ENCODE measurements at regions not wholly inside any gene's neighbourhood (a gene's known extent, or its start where the extent isn't known, plus 50 kb on each side); places are given as distances from the start of the nearest gene placed in this dataset.

DNA sequence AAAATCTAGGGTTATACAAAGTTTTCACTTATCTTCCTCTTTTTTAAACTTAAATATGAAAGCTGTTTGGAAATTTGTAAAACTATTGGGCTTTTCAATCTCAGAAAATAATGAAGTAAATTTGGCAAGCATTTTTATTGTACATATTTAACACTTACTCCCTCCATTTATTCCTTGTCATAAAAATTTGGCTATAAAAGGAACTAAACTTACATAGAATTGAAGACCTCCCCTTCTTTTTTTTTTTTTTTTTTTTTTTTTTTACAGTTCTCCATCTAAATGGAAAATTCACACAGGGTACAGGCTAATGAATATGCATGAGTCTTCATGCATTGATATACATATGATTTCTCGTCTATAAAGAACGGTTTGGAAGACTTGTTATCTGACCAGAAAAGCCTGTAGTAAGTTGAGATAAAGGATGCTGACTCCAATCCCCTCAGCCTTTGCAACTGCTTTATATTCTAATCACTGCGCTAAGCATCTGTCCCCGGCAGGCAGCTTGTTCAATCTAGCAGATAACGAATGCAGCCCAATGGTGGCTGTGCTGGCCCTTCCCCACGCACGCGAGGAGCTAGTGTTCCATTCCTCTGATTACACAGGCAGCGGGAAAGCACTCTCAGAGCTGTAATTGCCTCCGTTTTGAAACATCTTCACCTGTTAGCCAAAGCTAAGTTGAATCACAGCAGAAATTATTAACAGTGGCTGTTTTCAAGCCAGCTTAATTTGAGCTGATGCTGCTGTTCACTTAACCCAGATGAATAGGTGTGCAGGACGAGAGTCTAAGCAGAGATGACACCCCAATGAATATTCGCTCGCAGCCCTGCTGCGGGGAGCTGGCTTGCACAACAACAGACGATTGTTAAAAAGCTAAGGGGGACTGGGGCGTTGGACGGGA, 453.8 kb upstream of the ZNF608 start:
- Mint-ChIP-seq H3K36me3 (ENCODE audit: low read depth) (no peaks in the 10 kb centered on the region), H3K4me1 (peaks cover 7% of the 10 kb centered on the region), H3K4me3 (peak overlapping the region; percentile 80), H3K27ac (no peak overlapping the region), H3K27me3 (no peaks in the 10 kb centered on the region), H3K9me3 (peaks cover 3% of the 10 kb centered on the region)
- TF ChIP-seq, protein P1, sequence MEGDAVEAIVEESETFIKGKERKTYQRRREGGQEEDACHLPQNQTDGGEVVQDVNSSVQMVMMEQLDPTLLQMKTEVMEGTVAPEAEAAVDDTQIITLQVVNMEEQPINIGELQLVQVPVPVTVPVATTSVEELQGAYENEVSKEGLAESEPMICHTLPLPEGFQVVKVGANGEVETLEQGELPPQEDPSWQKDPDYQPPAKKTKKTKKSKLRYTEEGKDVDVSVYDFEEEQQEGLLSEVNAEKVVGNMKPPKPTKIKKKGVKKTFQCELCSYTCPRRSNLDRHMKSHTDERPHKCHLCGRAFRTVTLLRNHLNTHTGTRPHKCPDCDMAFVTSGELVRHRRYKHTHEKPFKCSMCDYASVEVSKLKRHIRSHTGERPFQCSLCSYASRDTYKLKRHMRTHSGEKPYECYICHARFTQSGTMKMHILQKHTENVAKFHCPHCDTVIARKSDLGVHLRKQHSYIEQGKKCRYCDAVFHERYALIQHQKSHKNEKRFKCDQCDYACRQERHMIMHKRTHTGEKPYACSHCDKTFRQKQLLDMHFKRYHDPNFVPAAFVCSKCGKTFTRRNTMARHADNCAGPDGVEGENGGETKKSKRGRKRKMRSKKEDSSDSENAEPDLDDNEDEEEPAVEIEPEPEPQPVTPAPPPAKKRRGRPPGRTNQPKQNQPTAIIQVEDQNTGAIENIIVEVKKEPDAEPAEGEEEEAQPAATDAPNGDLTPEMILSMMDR (IDR thresholded peaks at IDR 0.05), result no peak
- ChIA-PET POLR2A (interaction anchor here (0.5 to 0.7 kb wide), 2 partner anchors 62 to 602 kb away, joined by 4 to 8 read pairs; no protein-coding TSS in a partner anchor), CTCF (no interaction called here)
- peak; percentile 54 for ATAC-seq (ENCODE audit: low read depth)
- DNase-seq, result no peak
- intact Hi-C loops (cut with micrococcal nuclease), result loop anchor here (2.0 kb wide), 1 partner anchor 77 kb away; no protein-coding TSS in a partner anchor

DNA sequence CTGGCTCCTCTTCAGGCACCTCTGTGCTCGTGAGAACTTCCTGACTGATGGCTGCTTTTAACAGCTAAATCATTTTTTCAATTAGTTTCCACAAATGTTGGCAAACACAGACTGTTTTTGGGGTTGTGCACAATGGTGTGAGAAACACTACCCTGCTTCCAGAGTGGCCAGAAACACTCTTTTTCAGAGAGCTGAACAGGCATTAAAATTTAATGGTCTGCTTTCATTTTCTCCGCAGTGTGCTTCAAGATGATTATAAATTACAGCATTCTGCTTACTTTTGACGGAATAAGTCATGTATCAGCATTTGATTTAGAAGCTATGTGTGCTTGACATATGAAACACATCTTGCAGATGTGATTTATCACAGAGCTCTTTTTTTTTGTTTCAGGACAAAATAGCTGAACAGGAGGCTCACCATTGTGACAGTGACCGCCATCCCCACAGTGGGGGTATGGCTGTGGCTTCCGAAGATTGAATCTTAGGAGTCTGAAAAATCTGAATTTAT, 454.5 kb upstream of the ZNF608 start:
- ATAC-seq (ENCODE audit: low read depth) (peak; percentile 10), DNase-seq (no peak)
- Mint-ChIP-seq H3K4me3 (peak overlapping the region; percentile 80), H3K27ac (no peak overlapping the region), H3K27me3 (no peaks in the 10 kb centered on the region), H3K36me3 (ENCODE audit: low read depth) (no peaks in the 10 kb centered on the region), H3K4me1 (peaks cover 12% of the 10 kb centered on the region), H3K9me3 (peaks cover 3% of the 10 kb centered on the region)
- intact Hi-C loops (cut with micrococcal nuclease), result loop anchor here (2.0 kb wide), 1 partner anchor 78 kb away; no protein-coding TSS in a partner anchor
- POLR2A ChIA-PET, result interaction anchor here (0.5 to 0.7 kb wide), 4 partner anchors 63 to 1267 kb away, joined by 3 to 8 read pairs (median 4); no protein-coding TSS in a partner anchor
- CTCF ChIA-PET, result no interaction called here
- TF ChIP-seq, protein P1 (IDR thresholded peaks at IDR 0.05), result no peak

DNA sequence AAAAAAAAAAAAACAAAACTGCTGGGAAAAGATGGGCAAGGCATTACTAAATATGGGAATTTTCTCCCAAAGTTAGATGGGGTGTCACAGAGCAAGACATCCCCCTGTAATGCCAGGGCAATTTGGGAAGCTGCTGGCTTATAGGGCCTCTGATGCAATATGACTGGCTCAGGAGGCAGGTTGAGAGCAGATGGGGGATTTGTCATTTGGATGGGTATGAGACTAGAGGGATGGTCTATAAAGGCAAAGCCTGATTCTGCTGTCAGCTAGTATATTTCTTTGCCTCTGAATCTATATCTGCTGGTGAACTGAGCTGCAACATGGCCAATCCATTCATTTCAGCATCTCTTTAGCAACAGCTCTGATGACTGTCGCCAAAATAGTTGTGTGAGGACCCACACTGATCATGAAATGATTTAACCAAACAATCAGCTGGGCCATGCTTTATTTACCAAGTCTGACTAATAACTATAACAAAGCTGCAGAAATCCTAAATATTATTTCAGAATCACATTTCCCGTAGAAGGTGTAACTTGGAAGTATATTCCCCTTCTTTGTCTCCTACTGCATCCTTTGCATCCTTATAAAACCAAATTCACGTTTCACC, 455.1 kb upstream of the ZNF608 start:
- TF ChIP-seq, protein P1 (IDR thresholded peaks at IDR 0.05), result no peak
- ChIA-PET POLR2A (interaction anchor here (0.5 to 0.7 kb wide), 3 partner anchors 241 to 1268 kb away, joined by 3 to 4 read pairs (median 3); no protein-coding TSS in a partner anchor), CTCF (no interaction called here)
- no peak overlapping the region for H3K4me3 Mint-ChIP-seq
- no peaks in the 10 kb centered on the region for H3K36me3 Mint-ChIP-seq (ENCODE audit: low read depth)
- intact Hi-C loops (cut with micrococcal nuclease), result loop anchor here (2.0 kb wide), 1 partner anchor 79 kb away; no protein-coding TSS in a partner anchor
- H3K9me3 Mint-ChIP-seq, result peaks cover 3% of the 10 kb centered on the region
- no peak for DNase-seq
- H3K4me1 Mint-ChIP-seq, result peaks cover 13% of the 10 kb centered on the region
- no peak for ATAC-seq (ENCODE audit: low read depth)
- H3K27me3 Mint-ChIP-seq, result no peaks in the 10 kb centered on the region
- H3K27ac Mint-ChIP-seq, result no peak overlapping the region

DNA sequence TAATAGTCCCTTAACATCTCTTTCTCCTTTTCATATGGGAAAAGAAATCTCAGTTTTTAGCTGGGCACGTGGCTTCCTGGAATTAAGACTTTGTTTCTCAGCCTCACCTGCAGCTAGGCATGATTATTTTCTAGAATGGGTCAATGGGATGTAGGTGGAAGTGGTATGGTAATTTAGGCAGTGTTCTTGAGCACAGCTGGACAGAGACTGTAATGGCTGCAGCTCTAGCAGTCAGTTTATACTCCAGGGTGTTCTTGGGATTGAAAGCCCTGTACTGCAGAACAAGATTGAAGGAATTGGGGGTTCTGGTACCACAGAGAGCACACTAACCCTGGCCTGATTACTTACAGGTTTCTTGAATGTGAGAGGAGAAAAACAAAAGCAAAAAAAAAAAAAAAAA, 455.9 kb upstream of the ZNF608 start:
- Mint-ChIP-seq H3K27ac (no peak overlapping the region), H3K36me3 (ENCODE audit: low read depth) (no peaks in the 10 kb centered on the region), H3K4me3 (no peak overlapping the region), H3K9me3 (peaks cover 3% of the 10 kb centered on the region), H3K4me1 (peaks cover 13% of the 10 kb centered on the region), H3K27me3 (no peaks in the 10 kb centered on the region)
- ChIA-PET CTCF (no interaction called here), POLR2A (interaction anchor here (0.7 kb wide), 1 partner anchor 1192 kb away, joined by 5 read pairs; no protein-coding TSS in a partner anchor)
- intact Hi-C loops (cut with micrococcal nuclease), result no loop called here
- DNase-seq (no peak), ATAC-seq (ENCODE audit: low read depth) (no peak)
- TF ChIP-seq, protein P1 (IDR thresholded peaks at IDR 0.05), result no peak
